ENCODE measurements at regions not wholly inside any gene's neighbourhood (a gene's known extent, or its start where the extent isn't known, plus 50 kb on each side); places are given as distances from the start of the nearest gene placed in this dataset.

DNA sequence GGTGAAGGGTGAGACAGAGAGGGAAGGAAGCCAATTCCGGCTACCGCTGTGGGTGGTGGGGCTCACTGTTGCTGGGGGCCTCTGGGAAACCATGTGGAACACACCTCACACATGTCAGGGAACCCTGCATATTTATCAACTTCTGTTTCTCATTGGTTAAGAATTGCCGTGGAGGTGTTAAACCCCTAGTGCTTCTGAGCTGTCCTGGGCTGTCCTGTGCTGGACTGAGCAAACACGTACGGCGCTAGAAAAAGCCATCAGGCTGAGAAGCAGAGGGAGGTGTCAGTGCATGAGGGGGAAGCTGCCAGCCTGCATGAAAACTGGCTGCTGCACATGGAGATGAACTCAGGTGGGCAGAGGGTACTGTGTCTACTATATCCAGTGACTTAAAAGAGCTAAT, 103.9 kb upstream of the JAG1 start:
- no peak for TF ChIP-seq CTCF (IDR thresholded peaks at IDR 0.05)
- no peak for TF ChIP-seq POLR2AphosphoS5 (IDR thresholded peaks at IDR 0.05; ENCODE audit: low read depth, low read length)
- TF ChIP-seq, protein P1, sequence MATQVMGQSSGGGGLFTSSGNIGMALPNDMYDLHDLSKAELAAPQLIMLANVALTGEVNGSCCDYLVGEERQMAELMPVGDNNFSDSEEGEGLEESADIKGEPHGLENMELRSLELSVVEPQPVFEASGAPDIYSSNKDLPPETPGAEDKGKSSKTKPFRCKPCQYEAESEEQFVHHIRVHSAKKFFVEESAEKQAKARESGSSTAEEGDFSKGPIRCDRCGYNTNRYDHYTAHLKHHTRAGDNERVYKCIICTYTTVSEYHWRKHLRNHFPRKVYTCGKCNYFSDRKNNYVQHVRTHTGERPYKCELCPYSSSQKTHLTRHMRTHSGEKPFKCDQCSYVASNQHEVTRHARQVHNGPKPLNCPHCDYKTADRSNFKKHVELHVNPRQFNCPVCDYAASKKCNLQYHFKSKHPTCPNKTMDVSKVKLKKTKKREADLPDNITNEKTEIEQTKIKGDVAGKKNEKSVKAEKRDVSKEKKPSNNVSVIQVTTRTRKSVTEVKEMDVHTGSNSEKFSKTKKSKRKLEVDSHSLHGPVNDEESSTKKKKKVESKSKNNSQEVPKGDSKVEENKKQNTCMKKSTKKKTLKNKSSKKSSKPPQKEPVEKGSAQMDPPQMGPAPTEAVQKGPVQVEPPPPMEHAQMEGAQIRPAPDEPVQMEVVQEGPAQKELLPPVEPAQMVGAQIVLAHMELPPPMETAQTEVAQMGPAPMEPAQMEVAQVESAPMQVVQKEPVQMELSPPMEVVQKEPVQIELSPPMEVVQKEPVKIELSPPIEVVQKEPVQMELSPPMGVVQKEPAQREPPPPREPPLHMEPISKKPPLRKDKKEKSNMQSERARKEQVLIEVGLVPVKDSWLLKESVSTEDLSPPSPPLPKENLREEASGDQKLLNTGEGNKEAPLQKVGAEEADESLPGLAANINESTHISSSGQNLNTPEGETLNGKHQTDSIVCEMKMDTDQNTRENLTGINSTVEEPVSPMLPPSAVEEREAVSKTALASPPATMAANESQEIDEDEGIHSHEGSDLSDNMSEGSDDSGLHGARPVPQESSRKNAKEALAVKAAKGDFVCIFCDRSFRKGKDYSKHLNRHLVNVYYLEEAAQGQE (IDR thresholded peaks at IDR 0.05; ENCODE audit: insufficient read depth in 1 of 2, low read depth in 2 of 2, low read length in 1 of 2): no peak
- no peak for TF ChIP-seq SIN3A (IDR thresholded peaks at IDR 0.05; ENCODE audit: borderline replicate concordance, insufficient read depth, low read depth, low read length)
- TF ChIP-seq TCF7L2 (IDR thresholded peaks at IDR 0.05; ENCODE audit: low read depth, low read length): no peak

Data from Panc1 (cell line).